H9 (cell line): ENCODE measurements at regions not wholly inside any gene's neighbourhood (a gene's known extent, or its start where the extent isn't known, plus 50 kb on each side); places are given as distances from the start of the nearest gene placed in this dataset.

Experiments
- DNase-seq: peaks from one replicate; pipeline ENCODE4 v3.0.0-alpha.2; 2017
- H2AFZ ChIP-seq: one replicate; pipeline ENCODE4 v1.6.1; 2013; ENCODE audit warnings: mild to moderate bottlenecking, low read length, control low read depth, moderate library complexity
- H2AK5ac ChIP-seq: 2 replicates; pipeline ENCODE4 v1.6.1; 2013; ENCODE audit warnings: low read length, control low read depth, mixed read lengths; ENCODE audit not compliant: insufficient read length
- H2BK120ac ChIP-seq: one replicate; pipeline ENCODE4 v1.6.1; 2013; ENCODE audit warnings: low read depth, mild to moderate bottlenecking, low read length, control low read depth, inconsistent platforms; ENCODE audit not compliant: poor library complexity, severe bottlenecking
- H2BK12ac ChIP-seq: 2 replicates; pipeline ENCODE4 v1.6.1; 2013; ENCODE audit warnings: low read length, control low read depth, mixed read lengths, low read depth; ENCODE audit not compliant: insufficient read length
- H2BK15ac ChIP-seq: 2 replicates; pipeline ENCODE4 v1.6.1; 2013; ENCODE audit warnings: low read depth, low read length, control low read depth
- H2BK20ac ChIP-seq: one replicate; pipeline ENCODE4 v1.6.1; 2013; ENCODE audit warnings: low read depth, mild to moderate bottlenecking, low read length, control low read depth, inconsistent platforms; ENCODE audit not compliant: poor library complexity, severe bottlenecking
- H2BK5ac ChIP-seq: 2 replicates; pipeline ENCODE4 v1.6.1; 2013; ENCODE audit warnings: low read length, control low read depth, mixed read lengths; ENCODE audit not compliant: insufficient read length
- H3K14ac ChIP-seq: 2 replicates; pipeline ENCODE4 v1.6.1; 2013; ENCODE audit warnings: low read length, control low read depth; ENCODE audit not compliant: insufficient read depth
- H3K18ac ChIP-seq: 2 replicates; pipeline ENCODE4 v1.6.1; 2013; ENCODE audit warnings: low read depth, mild to moderate bottlenecking, mixed read lengths, low read length, control low read depth; ENCODE audit not compliant: insufficient read length
- H3K23ac ChIP-seq: 2 replicates; pipeline ENCODE4 v1.6.1; 2013; ENCODE audit warnings: low read length, control low read depth, mixed read lengths, low read depth; ENCODE audit not compliant: insufficient read length
- H3K23me2 ChIP-seq: 2 replicates; pipeline ENCODE4 v1.6.1; 2013; ENCODE audit warnings: low read depth, mild to moderate bottlenecking, mixed read lengths, low read length, control low read depth; ENCODE audit not compliant: insufficient read length, poor library complexity, severe bottlenecking
- H3K27ac ChIP-seq: 2 replicates; pipeline ENCODE4 v1.5.1; 2013; ENCODE audit warnings: low read length, control low read depth, mixed read lengths, low read depth; ENCODE audit not compliant: insufficient read length
- H3K27me3 ChIP-seq: 2 replicates; pipeline ENCODE4 v1.6.1; 2013; ENCODE audit warnings: low read length, control low read depth, inconsistent platforms; ENCODE audit not compliant: insufficient read depth
- H3K4ac ChIP-seq: 2 replicates; pipeline ENCODE4 v1.6.1; 2013; ENCODE audit warnings: low read depth, mild to moderate bottlenecking, control low read depth, inconsistent platforms, low read length, moderate library complexity
- H3K4me1 ChIP-seq: 2 replicates; pipeline ENCODE4 v1.6.1; 2013; ENCODE audit warnings: low read length, control low read depth, inconsistent platforms; ENCODE audit not compliant: insufficient read depth
- H3K4me2 ChIP-seq: 2 replicates; pipeline ENCODE4 v1.6.1; 2013; ENCODE audit warnings: low read length, control low read depth, mixed read lengths; ENCODE audit not compliant: insufficient read length, insufficient read depth
- H3K56ac ChIP-seq: 2 replicates; pipeline ENCODE4 v1.6.1; 2013; ENCODE audit warnings: low read depth, mild to moderate bottlenecking, mixed read lengths, low read length, control low read depth; ENCODE audit not compliant: insufficient read length
- H3K79me1 ChIP-seq: 2 replicates; pipeline ENCODE4 v1.6.1; 2013; ENCODE audit warnings: low read depth, mild to moderate bottlenecking, moderate library complexity, low read length, control low read depth, inconsistent platforms; ENCODE audit not compliant: insufficient read depth, poor library complexity, severe bottlenecking
- H3K79me2 ChIP-seq: 2 replicates; pipeline ENCODE4 v1.6.1; 2013; ENCODE audit warnings: low read length, control low read depth, inconsistent platforms; ENCODE audit not compliant: insufficient read depth
- H3K9ac ChIP-seq: 2 replicates; pipeline ENCODE4 v1.6.1; 2013; ENCODE audit warnings: low read length, control low read depth, mixed read lengths; ENCODE audit not compliant: insufficient read length; ENCODE audit errors: extremely low read depth
- H3K9me3 ChIP-seq: one replicate; pipeline ENCODE4 v1.6.1; 2013; ENCODE audit warnings: low read depth, low read length, inconsistent platforms; ENCODE audit not compliant: control insufficient read depth
- H3T11ph ChIP-seq: one replicate; pipeline ENCODE4 v1.6.1; 2013; ENCODE audit warnings: mild to moderate bottlenecking, low read length, control low read depth, inconsistent platforms
- H4K20me1 ChIP-seq: one replicate; pipeline ENCODE4 v1.6.1; 2013; ENCODE audit not compliant: control insufficient read depth, insufficient read length, insufficient read depth
- H4K5ac ChIP-seq: 2 replicates; pipeline ENCODE4 v1.6.1; 2013; ENCODE audit warnings: low read depth, mild to moderate bottlenecking, mixed read lengths, low read length, control low read depth; ENCODE audit not compliant: insufficient read length
- H4K8ac ChIP-seq: replicated peaks from 2 replicates; pipeline ENCODE4 v1.6.1; 2013; ENCODE audit warnings: low read length, control low read depth, mixed read lengths, low read depth; ENCODE audit not compliant: insufficient read length
- H4K91ac ChIP-seq: 2 replicates; pipeline ENCODE4 v1.6.1; 2013; ENCODE audit warnings: low read depth, mild to moderate bottlenecking, moderate library complexity, mixed read lengths, low read length, control low read depth; ENCODE audit not compliant: insufficient read length
- H3K27ac Mint-ChIP-seq, 3 experiments: 2 replicates in 2 of 3; 3 replicates in 1 of 3; pipeline ENCODE4 v1.8.0; 2020 to 2021; ENCODE audit warnings: mixed read lengths in 3 of 3, mild to moderate bottlenecking in 1 of 3, moderate library complexity in 1 of 3
- H3K27me3 Mint-ChIP-seq: 2 replicates; pipeline ENCODE4 v1.8.0; 2021; ENCODE audit warnings: low read depth, mild to moderate bottlenecking, moderate library complexity, mixed read lengths
- H3K36me3 Mint-ChIP-seq, 3 experiments: 2 replicates in 2 of 3; 3 replicates in 1 of 3; pipeline ENCODE4 v1.8.0; 2020 to 2021; ENCODE audit warnings: low read depth in 3 of 3, mixed read lengths in 3 of 3; ENCODE audit not compliant: insufficient read depth in 1 of 3
- H3K4me1 Mint-ChIP-seq, 2 experiments: 2 replicates each; pipeline ENCODE4 v1.8.0; 2020; ENCODE audit warnings: mixed read lengths in 2 of 2
- H3K4me3 Mint-ChIP-seq, 2 experiments: 2 replicates in 1 of 2; 3 replicates in 1 of 2; pipeline ENCODE4 v1.8.0; 2020 to 2021; ENCODE audit warnings: mild to moderate bottlenecking in 2 of 2, mixed read lengths in 2 of 2, moderate library complexity in 1 of 2
- H3K9me3 Mint-ChIP-seq, 2 experiments: 2 replicates in 1 of 2; 3 replicates in 1 of 2; pipeline ENCODE4 v1.8.0; 2020; ENCODE audit warnings: mild to moderate bottlenecking in 2 of 2, mixed read lengths in 2 of 2, moderate library complexity in 1 of 2
- WGBS: extraction: QIAGEN DNeasy Blood & Tissue Kit; methylation state at CpG from one replicate; pipeline ENCODE4 v1.1.7; 2013; ENCODE audit warnings: missing lambda C conversion rate, low lambda C conversion rate, mixed read lengths; ENCODE audit not compliant: insufficient read length; ENCODE audit errors: extremely low coverage; 5-methylcytosine and 5-hydroxymethylcytosine counted together
- TF ChIP-seq, protein P1 (sequence below): fragments of 200-600 bp; sonication (generic); conservative IDR thresholded peaks from 3 replicates; pipeline ENCODE4 v1.8.0; 2021; ENCODE audit warnings: antibody characterized with exemption, mild to moderate bottlenecking

DNA sequence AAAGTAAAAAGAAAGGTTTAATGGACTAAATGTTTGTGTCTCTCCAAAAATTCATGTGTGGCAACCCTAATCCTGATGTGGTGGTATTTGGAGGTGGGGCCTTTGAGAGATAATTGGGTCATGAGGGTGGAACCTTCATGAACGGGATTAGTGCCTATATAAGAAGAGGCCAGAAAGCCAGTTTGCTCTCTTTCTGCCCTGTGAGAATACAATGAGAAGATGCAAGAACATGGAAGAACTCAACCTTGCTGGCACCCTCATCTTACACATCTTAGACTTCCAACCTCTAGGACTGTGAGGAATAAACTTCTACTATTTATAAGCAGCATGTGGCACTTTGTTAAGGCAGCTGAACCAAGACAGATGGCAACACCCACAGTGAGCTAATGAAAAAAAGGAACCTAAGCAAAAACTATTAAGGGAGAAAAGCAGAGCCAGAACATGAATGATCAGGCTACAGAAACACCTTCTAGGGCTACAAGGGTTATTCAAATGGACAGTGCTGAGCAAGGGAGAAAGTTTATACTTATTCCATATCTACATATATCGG lies 159.5 kb downstream of the PLK2 start:
- H2BK12ac ChIP-seq = no peak overlapping the region
- H2BK5ac ChIP-seq = no peak overlapping the region
- H3K4me1 ChIP-seq = no peaks in the 10 kb centered on the region
- no peak overlapping the region for H3K4ac ChIP-seq
- H3K9me3 ChIP-seq = no peaks in the 10 kb centered on the region
- Mint-ChIP-seq H3K27me3 (no peaks in the 10 kb centered on the region), H3K4me3 (no peak overlapping the region), H3K4me1 (peaks cover 3% of the 10 kb centered on the region in 2 experiments; a peak in 2 of 4 replicates), H3K9me3 (no peaks in the 10 kb centered on the region), H3K27ac (no peak overlapping the region), H3K36me3 (no peaks in the 10 kb centered on the region; a peak in 1 of 7 replicates)
- H3K27ac ChIP-seq = no peak overlapping the region
- no peak overlapping the region for H4K5ac ChIP-seq
- no peaks in the 10 kb centered on the region for H3K79me1 ChIP-seq
- no peak overlapping the region for H3K9ac ChIP-seq
- no peak overlapping the region for H3K4me2 ChIP-seq
- no peak overlapping the region for H2BK15ac ChIP-seq
- TF ChIP-seq, protein P1, sequence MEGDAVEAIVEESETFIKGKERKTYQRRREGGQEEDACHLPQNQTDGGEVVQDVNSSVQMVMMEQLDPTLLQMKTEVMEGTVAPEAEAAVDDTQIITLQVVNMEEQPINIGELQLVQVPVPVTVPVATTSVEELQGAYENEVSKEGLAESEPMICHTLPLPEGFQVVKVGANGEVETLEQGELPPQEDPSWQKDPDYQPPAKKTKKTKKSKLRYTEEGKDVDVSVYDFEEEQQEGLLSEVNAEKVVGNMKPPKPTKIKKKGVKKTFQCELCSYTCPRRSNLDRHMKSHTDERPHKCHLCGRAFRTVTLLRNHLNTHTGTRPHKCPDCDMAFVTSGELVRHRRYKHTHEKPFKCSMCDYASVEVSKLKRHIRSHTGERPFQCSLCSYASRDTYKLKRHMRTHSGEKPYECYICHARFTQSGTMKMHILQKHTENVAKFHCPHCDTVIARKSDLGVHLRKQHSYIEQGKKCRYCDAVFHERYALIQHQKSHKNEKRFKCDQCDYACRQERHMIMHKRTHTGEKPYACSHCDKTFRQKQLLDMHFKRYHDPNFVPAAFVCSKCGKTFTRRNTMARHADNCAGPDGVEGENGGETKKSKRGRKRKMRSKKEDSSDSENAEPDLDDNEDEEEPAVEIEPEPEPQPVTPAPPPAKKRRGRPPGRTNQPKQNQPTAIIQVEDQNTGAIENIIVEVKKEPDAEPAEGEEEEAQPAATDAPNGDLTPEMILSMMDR = no peak
- no peak overlapping the region for H4K8ac ChIP-seq
- no peak overlapping the region for H2AFZ ChIP-seq
- whole genome bisulfite sequencing = no CpG with 5 or more reads among the region's 2 CpGs
- H4K20me1 ChIP-seq = no peaks in the 10 kb centered on the region
- no peak overlapping the region for H3T11ph ChIP-seq
- no peak overlapping the region for H3K14ac ChIP-seq
- no peak overlapping the region for H3K23ac ChIP-seq
- no peaks in the 10 kb centered on the region for H3K27me3 ChIP-seq
- DNase-seq = no peak
- no peak overlapping the region for H2AK5ac ChIP-seq
- H3K18ac ChIP-seq = no peak overlapping the region
- no peak overlapping the region for H3K56ac ChIP-seq
- H3K79me2 ChIP-seq = no peaks in the 10 kb centered on the region
- H2BK20ac ChIP-seq = no peak overlapping the region
- no peak overlapping the region for H4K91ac ChIP-seq
- H2BK120ac ChIP-seq = no peak overlapping the region
- no peaks in the 10 kb centered on the region for H3K23me2 ChIP-seq
